22Rv1 (cell line): ENCODE measurements at regions not wholly inside any gene's neighbourhood (a gene's known extent, or its start where the extent isn't known, plus 50 kb on each side); places are given as distances from the start of the nearest gene placed in this dataset.
"Not testable (repeated sequence)": the region's sequence is repeated elsewhere in the genome, so short reads cannot be mapped to it uniquely, and the experiment has no call there.

Experiments
- H3K27ac ChIP-seq: fragments of 450-650 bp; 2 replicates; pipeline ENCODE4 v1.5.1; 2017
- ZFX ChIP-seq: fragments of 450-650 bp; IDR thresholded peaks from 2 replicates; pipeline ENCODE4 v1.6.1; 2017; ENCODE audit warnings: antibody characterized with exemption, borderline replicate concordance
- TF ChIP-seq, protein P1 (sequence below): fragments of 450-650 bp; IDR thresholded peaks from 2 replicates; pipeline ENCODE4 v1.5.1; 2017; ENCODE audit warnings: mild to moderate bottlenecking

DNA sequence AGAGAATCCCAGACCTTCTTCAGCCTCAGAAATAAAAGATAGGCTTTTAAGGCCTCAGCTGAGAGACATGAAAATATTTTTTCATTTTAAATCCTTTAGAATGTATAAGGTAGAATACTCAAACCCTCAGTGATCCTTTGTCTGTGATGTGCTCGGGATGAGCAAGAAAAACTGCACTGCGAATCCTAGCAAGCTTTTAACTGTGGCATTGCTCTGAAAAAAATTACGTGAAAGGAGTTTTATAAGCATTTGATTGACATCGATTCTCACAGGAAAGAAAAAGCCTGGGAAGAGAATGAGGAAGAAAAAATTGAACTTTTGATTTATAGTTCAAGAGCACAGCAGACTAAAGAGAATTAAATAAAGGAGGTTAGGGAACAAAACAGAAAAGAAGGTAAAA lies 120.0 kb downstream of the TMEM168 start:
- no peak overlapping the region for H3K27ac ChIP-seq
- TF ChIP-seq, protein P1, sequence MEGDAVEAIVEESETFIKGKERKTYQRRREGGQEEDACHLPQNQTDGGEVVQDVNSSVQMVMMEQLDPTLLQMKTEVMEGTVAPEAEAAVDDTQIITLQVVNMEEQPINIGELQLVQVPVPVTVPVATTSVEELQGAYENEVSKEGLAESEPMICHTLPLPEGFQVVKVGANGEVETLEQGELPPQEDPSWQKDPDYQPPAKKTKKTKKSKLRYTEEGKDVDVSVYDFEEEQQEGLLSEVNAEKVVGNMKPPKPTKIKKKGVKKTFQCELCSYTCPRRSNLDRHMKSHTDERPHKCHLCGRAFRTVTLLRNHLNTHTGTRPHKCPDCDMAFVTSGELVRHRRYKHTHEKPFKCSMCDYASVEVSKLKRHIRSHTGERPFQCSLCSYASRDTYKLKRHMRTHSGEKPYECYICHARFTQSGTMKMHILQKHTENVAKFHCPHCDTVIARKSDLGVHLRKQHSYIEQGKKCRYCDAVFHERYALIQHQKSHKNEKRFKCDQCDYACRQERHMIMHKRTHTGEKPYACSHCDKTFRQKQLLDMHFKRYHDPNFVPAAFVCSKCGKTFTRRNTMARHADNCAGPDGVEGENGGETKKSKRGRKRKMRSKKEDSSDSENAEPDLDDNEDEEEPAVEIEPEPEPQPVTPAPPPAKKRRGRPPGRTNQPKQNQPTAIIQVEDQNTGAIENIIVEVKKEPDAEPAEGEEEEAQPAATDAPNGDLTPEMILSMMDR, result no peak
- no peak for TF ChIP-seq ZFX

DNA sequence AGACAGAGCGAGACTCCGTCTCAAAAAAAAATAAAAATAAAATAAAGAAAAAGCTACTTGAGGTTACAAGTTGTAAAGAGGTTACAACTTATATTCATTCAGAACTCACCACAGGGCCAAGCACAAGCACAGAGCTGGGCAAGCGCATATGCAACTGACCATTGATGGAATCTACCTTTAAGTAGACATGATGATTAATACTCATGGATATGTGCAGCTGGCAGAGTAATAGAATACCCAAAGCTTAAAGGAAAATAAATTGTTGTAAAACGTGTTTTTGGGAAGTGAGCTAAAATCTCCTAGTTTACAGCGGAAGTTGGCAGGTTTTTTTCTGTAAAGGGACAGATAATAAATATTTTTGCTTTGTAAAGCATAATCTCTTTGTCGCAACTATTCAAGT lies 111.6 kb downstream of the TMEM168 start:
- no peak overlapping the region for H3K27ac ChIP-seq
- TF ChIP-seq, protein P1, result no peak
- TF ChIP-seq ZFX, result no peak

DNA sequence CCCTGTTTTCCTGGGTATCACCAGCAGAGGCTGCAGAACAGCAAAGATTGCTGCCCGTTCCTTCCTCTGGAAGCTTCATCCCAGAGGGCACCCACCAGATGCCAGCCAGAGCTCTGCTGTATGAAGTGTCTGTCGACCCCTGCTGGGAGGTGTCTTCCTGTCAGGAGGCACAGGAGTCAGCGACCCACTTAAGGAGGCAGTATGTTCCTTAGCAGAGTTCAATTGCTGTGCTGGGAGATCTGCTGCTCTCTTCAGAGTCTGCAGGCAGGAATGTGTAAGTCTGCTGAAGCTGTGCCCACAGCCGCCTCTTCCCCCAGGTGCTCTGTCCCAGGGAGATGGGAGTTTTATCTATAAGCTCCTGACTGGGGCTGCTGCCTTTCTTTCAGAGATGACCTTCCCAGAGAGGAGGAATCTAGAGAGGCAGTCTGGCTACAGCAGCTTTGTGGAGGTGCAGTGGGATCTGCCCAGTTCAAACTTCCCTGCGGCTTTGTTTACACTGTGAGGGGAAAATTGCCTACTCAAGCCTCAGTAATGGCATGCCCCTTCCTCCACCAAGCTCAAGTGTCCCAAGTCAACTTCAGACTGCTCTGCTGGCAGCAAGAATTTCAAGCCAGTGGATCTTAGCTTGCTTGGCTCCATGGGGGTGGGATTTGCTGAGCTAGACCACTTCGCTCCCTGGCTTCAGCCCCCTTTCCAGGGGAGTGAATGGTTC lies 100.6 kb downstream of the TMEM168 start:
- not testable (repeated sequence) for H3K27ac ChIP-seq

DNA sequence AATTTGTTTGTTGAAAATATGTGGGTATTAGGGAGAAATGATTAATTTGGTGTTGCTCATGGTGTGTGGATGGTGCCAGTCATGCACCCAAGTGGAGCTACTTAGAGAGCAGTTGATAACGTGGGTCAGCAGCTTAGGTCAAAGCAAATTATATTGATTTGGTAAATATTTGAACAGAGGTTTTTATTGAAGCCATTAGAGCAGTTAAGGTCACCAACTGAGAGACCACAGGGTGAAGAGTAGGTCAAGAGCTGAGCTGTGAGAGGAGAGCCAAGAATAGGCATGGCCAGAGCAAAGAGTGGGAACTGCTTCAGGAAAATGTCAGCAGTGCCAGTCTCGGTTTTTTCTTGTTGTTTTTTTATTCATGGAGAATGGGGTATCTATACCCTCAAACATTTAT lies 97.9 kb downstream of the TMEM168 start:
- TF ChIP-seq, protein P1, result no peak
- H3K27ac ChIP-seq, result no peak overlapping the region

DNA sequence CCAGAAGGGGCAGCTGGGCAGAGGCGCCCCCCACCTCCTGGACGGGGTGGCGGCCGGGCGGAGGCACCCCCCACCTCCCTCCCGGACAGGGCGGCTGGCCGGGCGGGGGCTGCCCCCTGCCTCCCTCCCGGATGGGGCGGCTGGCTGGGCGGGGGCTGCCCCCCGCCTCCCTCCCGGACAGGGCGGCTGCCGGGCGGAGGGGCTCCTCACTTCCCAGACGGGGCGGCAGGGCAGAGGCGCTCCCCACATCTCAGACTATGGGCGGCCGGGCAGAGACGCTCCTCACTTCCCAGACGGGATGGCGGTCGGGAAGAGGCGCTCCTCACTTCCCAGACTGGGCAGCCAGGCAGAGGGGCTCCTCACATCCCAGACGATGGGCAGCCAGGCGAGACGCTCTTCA lies 93.0 kb downstream of the TMEM168 start:
- H3K27ac ChIP-seq, result not testable (repeated sequence)

DNA sequence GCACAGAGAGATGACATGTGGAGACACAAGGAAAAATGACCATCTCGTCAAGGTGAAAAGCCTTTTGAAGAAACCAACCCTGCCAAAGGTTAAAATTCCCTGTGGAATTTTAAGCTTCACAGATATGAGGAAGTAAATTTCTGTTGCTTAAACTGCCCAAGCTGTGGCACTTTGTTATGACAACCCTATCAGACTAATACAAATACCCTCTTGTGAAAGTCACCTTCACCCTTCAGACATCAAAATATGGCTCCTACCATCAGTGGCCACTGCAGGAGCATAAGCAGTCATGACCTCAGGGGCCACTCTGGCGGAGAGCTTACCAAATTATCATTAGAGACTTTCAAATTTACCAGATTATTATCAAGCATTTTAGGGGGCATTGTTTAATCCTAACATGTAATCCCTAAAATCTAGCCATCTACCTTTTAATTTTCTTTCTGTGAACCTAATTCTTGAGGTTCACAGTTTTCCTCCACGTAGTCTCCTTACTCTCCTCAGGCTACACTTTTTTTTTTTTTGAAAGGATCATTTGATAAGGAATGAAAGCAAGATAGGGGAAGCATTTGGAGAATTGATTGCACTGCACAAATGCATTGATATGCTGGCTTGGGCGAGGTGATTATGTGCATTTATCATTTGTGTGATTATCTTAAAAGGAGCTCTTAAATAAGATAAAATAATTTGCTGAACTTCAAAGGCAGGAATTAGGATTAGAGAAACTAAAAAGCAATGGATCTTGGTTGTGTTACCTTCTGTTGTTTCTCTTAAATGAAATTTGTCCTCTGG lies 90.3 kb downstream of the TMEM168 start:
- TF ChIP-seq, protein P1, result no peak
- TF ChIP-seq ZFX, result no peak
- no peak overlapping the region for H3K27ac ChIP-seq

DNA sequence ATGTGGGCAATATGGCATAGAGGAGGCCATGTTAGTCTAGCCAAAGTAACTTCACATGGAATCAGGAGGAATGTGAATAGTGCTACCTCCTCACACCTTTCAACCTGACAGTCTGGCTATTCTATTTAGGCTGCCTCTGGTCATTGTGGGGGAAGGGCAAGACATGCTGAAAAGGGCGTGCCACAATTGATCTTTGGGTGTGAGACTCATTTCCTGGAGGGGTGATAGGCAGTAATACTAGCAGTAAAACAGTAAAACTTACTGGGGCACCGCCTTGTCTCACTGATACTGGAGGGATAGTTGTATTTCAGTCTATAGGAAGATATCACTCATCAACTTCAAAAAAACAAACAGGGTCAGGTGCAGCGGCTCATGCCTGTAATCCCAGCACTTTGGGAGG lies 88.7 kb downstream of the TMEM168 start:
- TF ChIP-seq, protein P1, result no peak
- TF ChIP-seq ZFX, result no peak
- H3K27ac ChIP-seq, result no peak overlapping the region

DNA sequence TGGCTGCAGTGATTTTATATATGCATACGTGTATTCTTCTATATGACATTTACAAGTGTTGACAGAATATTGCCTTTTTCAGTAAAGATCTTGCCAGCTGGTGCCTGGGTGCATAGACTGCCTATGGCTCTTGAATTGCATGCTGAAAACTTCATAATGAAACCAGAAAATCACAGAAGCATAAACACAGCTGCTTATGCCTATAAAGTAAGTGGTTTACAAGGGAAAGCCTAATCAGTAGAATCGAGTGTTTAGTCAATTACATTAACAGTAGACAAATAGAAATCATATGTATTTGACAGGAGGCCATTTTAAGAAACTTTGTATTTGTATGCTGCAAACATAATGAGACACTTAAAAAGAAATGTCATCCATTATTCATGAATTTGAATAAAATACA lies 82.5 kb downstream of the TMEM168 start:
- TF ChIP-seq ZFX, result no peak
- TF ChIP-seq, protein P1, result no peak
- no peak overlapping the region for H3K27ac ChIP-seq
